ENCODE measurements at regions not wholly inside any gene's neighbourhood (a gene's known extent, or its start where the extent isn't known, plus 50 kb on each side); places are given as distances from the start of the nearest gene placed in this dataset.

DNA sequence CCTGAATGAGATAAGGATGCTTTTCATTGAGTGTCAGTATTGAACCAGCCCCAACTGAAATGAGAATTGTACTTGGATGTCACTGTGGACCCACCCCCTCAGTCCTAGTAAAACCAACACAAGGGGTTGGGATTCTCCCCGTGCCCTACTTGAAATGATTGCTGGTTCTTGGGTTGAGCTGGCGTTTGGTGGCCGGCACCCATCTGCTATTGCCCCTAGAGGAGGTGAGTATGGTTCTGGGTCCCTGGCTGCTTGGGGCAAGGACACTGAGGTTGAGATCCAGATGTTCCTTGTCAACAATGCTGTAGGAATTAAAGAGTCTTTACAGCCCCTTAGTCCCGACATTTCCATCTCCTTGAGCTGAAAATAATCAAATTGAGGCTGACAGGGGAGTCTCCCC is 170.0 kb upstream of the ZNF32 start:
- no peak for DNase-seq (ENCODE audit: extremely low spot score)
- Histone ChIP-seq H3K27ac (ENCODE audit: low read depth) (no peak overlapping the region), H3K4me3 (ENCODE audit: low read depth, low read length) (no peak overlapping the region), H3K4me1 (ENCODE audit: insufficient read depth) (no peaks in the 10 kb centered on the region), H3K36me3 (ENCODE audit: insufficient read depth) (no peaks in the 10 kb centered on the region)
- WGBS: 92% methylated on average over 4 of the region's 4 CpGs

DNA sequence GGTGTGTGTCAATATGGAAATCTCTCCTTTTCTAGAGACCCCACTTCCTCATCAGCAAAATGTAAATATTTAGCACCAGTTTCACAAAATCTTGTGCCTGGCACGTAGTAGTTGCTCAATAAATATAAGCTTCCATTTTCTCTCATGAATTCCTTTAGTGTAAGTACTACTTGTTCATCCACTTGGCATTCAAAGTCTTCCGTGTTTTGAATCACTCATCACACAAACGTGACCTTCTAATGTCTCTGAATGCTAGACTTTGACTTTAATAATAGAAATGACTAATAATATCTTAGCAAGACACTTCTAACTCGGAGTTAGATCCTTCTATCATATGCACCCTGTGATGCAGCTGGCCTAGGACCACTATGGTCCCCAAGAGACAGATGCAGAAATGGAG is 168.7 kb upstream of the ZNF32 start:
- Histone ChIP-seq H3K36me3 (ENCODE audit: insufficient read depth) (no peaks in the 10 kb centered on the region), H3K27ac (ENCODE audit: low read depth) (no peak overlapping the region), H3K4me1 (ENCODE audit: insufficient read depth) (no peaks in the 10 kb centered on the region), H3K4me3 (ENCODE audit: low read depth, low read length) (no peak overlapping the region)
- DNase-seq (ENCODE audit: extremely low spot score): no peak
- WGBS: 77% methylated on average over 4 of the region's 4 CpGs

DNA sequence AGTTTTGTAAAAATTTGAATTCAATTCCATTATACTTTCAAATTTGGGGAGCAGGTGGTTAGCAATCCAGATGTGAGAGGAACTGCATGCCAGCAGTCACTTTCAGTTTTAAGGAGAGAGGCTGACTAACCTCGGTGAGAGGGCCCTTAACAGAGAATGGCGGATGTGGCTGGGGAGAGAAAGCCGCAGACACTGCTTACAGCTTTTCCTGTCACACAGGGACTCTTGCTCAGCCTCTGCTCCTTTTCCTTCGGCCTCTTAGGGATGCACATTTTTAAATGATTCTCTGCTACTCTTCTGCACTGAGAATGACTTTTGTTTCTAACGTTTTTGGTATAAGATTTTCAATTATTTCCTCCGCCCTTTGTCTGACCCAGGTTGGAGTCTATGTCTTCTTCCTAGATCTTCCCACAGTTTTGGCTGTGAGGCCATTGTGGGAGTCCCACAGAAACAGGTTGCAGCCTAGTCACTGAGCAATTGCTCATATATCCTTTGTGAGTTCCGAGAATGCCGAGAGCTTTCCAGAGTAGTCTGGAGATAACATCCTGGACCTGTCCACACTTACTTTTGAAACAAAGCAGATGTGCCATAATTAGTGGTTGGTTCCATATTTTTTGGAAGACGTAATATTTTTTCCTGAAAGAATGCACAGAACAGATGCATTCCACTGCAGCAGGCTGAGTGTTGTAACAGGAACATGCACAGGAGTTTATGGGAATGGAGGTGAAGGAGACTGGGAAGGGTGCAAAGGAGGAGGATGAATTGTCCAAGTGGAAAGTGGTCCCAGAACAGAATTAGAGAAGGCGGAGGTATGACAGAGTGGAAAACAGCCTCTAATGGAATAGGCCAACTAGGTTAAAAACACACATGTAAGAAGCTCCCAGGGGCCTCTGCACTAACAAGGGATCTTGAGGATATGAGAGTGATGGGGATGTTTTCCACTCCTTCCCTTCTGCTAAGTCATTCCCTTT is 168.0 kb upstream of the ZNF32 start:
- H3K4me1 ChIP-seq (ENCODE audit: insufficient read depth): no peaks in the 10 kb centered on the region
- H3K4me3 ChIP-seq (ENCODE audit: low read depth, low read length): no peak overlapping the region
- H3K36me3 ChIP-seq (ENCODE audit: insufficient read depth): no peaks in the 10 kb centered on the region
- peak; percentile 75 for DNase-seq (ENCODE audit: extremely low spot score)
- peak overlapping the region; percentile 2 for H3K27ac ChIP-seq (ENCODE audit: low read depth)
- 28% methylated on average over 10 of the region's 10 CpGs for WGBS

DNA sequence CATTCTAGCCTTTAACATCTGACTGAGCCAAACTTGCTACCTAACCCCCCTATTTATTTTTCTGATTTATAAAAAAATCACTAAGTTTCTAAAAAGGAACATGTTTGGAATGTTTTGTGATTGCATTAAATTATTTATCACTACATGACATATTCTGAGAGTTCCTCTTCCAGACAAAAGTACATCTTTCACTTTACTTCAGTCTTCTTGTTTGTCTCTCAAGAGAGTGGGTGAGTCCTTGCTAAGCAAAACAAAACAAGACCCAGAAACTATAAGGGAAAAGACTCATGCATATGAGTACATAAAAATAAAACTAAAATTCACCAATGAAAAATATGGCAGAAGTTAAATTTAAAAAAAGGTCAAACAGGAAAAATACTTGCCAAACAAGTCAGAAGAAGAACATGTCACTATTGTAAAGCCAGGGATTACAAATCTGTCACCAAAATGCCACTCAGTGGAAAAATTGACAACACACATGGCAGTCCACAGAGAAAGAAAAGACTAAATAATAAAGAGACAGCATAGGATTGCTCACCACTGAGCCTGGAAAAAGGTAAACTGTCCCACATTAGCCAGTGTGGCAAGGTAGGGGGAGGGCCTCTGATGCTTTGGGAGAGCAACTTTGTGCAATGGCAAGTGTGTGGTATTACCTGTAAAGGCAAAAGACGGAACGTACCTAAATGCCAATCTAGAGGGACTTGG is 166.7 kb upstream of the ZNF32 start:
- H3K27ac ChIP-seq (ENCODE audit: low read depth): no peak overlapping the region
- 99% methylated on average over 2 of the region's 2 CpGs for WGBS
- H3K4me1 ChIP-seq (ENCODE audit: insufficient read depth): no peaks in the 10 kb centered on the region
- no peaks in the 10 kb centered on the region for H3K36me3 ChIP-seq (ENCODE audit: insufficient read depth)
- DNase-seq (ENCODE audit: extremely low spot score): no peak
- no peak overlapping the region for H3K4me3 ChIP-seq (ENCODE audit: low read depth, low read length)

DNA sequence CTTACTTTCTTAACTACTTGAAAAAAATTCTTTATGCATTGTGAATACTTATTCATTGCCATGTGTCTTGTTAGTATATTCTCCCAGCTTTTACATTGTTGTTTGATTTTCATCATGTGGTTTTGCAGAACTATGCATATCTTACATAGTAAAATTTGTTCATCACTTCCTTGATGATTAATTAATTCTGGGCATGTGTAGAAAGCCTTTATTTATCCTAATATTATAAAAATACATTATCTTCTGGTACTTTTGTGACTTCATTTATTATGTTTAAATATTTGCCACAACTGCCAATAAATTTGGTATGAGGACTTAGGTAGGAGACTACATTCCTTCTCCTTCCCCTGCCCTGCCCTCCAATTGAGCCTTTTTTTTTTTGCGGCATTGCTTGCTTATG is 166.0 kb upstream of the ZNF32 start:
- Histone ChIP-seq H3K27ac (ENCODE audit: low read depth) (no peak overlapping the region), H3K36me3 (ENCODE audit: insufficient read depth) (no peaks in the 10 kb centered on the region), H3K4me1 (ENCODE audit: insufficient read depth) (no peaks in the 10 kb centered on the region), H3K4me3 (ENCODE audit: low read depth, low read length) (no peak overlapping the region)
- DNase-seq (ENCODE audit: extremely low spot score): no peak
- 100% methylated on average over 1 of the region's 1 CpG for WGBS

DNA sequence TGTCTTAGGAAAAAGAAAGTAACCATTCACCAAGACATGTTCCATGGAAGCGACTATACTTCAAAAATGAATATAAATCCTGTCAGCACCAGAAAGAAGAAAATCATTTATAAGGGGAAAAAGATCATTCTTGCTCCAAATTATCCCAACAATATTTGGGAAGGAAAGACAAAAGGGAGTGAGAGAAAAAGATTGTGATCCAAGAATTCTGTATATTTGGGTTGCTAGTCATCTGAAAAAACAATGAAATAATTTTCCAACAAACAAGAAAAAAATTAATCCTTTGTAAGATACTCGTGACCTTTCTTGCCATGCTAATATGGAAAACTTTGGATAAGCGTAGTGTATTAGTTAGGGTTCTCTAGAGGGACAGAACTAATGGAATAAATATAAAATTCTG is 163.2 kb upstream of the ZNF32 start:
- Histone ChIP-seq H3K27ac (ENCODE audit: low read depth) (no peak overlapping the region), H3K36me3 (ENCODE audit: insufficient read depth) (no peaks in the 10 kb centered on the region), H3K4me3 (ENCODE audit: low read depth, low read length) (no peak overlapping the region), H3K4me1 (ENCODE audit: insufficient read depth) (no peaks in the 10 kb centered on the region)
- WGBS: 81% methylated on average over 3 of the region's 3 CpGs
- no peak for DNase-seq (ENCODE audit: extremely low spot score)

DNA sequence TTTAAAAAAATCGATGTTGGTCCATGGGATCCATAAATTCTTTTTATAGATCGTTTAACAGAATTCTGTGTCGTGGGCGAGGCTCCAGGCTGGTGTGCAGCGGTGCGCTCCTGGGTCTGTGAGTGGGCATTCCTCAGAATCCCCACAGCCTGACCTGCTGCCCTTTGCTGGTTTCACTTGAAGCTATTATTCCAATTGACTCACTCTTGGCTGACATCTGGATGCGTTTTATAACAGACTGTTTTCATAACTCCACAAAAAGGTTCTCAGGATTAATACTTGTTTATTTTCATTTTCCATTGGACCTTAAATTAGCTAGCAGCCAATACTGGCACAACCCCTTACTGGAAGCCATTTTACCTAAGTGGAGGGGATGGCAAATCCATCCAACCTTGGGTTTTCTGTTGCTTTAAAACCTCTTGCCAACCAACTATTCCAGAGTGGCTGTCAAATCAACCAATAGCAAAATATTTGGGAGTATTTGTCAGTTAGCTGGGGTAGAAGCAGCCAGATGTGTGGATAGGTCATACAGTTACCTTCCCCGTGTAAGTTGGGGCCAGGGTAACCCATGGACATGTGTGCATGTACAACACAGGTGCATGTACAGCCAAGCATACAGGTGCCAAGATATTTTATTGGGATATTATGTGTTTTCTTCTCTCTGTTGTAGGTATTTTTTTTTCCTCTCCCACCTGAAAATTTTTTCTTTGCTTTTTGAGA is 160.7 kb upstream of the ZNF32 start:
- Histone ChIP-seq H3K4me1 (ENCODE audit: insufficient read depth) (no peaks in the 10 kb centered on the region), H3K27ac (ENCODE audit: low read depth) (no peak overlapping the region), H3K36me3 (ENCODE audit: insufficient read depth) (no peaks in the 10 kb centered on the region), H3K4me3 (ENCODE audit: low read depth, low read length) (no peak overlapping the region)
- WGBS: 68% methylated on average over 8 of the region's 8 CpGs
- DNase-seq (ENCODE audit: extremely low spot score): no peak

DNA sequence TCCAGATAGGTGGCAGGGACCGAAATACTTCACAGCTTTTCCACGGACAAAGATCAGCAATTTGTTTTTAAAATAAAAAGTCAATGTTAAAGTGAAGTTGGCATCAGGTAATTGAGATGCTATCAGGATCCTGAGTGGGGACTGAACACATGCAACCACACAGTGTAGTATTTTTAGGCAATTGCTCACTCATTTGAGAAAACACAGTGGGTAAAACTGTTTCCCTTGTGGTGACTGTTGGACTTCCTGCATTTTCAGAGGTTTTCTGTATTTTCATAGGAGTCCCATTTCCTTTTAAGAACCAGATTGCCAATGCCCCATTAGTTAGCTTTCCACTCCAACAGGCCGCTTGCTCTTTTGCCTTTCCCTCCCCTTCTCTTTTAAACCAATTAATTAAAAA is 159.5 kb upstream of the ZNF32 start:
- H3K4me3 ChIP-seq (ENCODE audit: low read depth, low read length): no peak overlapping the region
- H3K27ac ChIP-seq (ENCODE audit: low read depth): no peak overlapping the region
- no peak for DNase-seq (ENCODE audit: extremely low spot score)
- no peaks in the 10 kb centered on the region for H3K4me1 ChIP-seq (ENCODE audit: insufficient read depth)
- H3K36me3 ChIP-seq (ENCODE audit: insufficient read depth): no peaks in the 10 kb centered on the region
- WGBS: 93% methylated on average over 3 of the region's 3 CpGs

DNA sequence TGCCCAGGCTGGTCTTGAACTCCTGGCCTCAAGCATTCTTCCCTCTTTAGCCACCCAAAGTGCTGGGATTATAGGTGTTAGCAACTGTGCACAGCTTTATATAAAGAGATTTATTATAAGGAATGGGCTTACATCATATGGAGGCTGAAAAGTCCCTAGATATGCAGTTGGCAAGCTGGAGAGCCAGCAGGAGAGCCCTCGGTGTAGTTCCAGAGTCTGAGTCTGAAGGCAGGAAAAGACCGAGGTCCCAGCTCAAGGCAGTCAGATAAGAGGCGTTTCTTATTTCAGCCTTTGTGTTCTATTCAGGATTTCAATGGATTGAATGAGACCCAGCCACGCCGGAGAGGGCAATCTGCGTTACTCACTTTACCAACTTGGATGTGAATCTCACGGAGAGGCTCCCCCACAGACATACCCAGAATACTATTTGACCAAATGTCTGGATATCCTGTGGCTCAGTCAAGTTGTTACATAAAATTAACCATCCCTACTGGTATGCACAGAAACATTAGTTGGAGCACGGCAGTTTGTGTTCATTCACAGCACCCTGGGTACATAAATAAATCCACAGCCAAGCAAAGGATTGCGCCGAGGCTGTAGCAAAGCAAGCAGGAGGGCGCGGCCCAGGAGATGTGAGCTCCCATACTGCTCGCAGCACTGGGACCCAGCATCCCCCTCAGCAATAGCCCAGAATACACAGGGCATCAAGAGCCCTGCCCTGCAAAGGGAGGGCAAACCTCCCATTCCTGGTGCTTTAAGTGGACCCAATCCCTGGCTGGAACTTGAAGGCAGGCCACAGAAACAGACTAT is 158.4 kb upstream of the ZNF32 start:
- 88% methylated on average over 13 of the region's 13 CpGs for WGBS
- no peak overlapping the region for H3K27ac ChIP-seq (ENCODE audit: low read depth)
- H3K36me3 ChIP-seq (ENCODE audit: insufficient read depth): no peaks in the 10 kb centered on the region
- no peak for DNase-seq (ENCODE audit: extremely low spot score)
- H3K4me3 ChIP-seq (ENCODE audit: low read depth, low read length): no peak overlapping the region
- H3K4me1 ChIP-seq (ENCODE audit: insufficient read depth): no peaks in the 10 kb centered on the region

DNA sequence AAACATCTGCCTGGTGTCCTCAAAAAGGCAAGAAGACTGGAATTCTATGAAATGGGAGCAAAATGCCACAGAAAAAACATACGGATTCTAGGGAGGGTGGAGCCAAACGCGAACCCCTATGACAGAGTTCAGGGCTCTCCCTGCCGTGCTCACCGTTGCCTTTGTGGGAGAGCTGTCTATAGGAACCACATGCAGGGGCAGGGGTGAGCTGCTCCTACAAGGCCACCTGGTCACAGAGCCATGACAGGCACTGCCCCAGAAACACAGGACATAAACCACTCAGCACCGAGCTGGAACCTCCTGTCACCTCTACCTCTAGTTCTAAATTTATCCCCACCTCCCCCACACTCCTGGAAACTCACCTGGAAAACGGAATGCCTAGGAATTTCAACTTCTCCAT is 155.1 kb upstream of the ZNF32 start:
- H3K27ac ChIP-seq (ENCODE audit: low read depth): no peak overlapping the region
- 85% methylated on average over 7 of the region's 7 CpGs for WGBS
- DNase-seq (ENCODE audit: extremely low spot score): no peak

DNA sequence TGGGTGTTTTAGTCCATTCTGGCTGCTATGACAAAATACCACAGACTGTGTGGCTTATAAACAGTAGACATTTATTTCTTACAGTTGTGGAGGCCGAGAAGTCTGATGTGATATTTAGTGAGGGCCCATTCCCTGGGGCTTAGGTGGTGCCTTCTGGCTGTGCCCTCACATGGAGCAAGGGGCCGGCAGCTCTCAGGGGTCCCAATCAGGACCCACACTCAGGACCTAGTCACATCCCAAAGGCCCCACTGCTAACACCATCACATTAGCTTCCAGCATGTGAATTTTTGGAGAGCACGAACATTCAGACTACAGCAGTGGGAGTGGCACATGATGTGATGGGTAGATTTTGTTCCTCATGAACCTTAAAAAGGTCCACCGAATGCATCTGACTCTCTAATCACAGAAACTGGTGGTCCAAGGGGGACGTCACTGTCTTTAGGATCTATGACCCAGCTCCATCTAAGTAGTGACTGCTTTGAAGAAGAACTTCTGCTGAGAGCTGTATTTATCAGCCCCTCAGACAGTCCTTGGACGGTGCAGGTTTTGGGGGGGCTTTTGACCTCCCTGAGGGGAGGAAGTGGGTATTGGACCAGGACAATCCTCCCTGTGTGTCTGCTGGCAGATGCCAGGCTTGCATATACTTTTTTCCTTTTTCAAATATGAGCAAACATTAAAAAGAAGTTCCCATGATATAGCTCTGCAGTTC is 154.5 kb upstream of the ZNF32 start:
- no peak overlapping the region for H3K4me3 ChIP-seq (ENCODE audit: low read depth, low read length)
- H3K4me1 ChIP-seq (ENCODE audit: insufficient read depth): no peaks in the 10 kb centered on the region
- H3K36me3 ChIP-seq (ENCODE audit: insufficient read depth): no peaks in the 10 kb centered on the region
- WGBS: 95% methylated on average over 6 of the region's 6 CpGs
- no peak overlapping the region for H3K27ac ChIP-seq (ENCODE audit: low read depth)
- no peak for DNase-seq (ENCODE audit: extremely low spot score)

More for the DNA sequence above, 155.1 kb upstream of the ZNF32 start:
- Histone ChIP-seq H3K4me1 (ENCODE audit: insufficient read depth) (no peaks in the 10 kb centered on the region), H3K4me3 (ENCODE audit: low read depth, low read length) (no peak overlapping the region), H3K36me3 (ENCODE audit: insufficient read depth) (no peaks in the 10 kb centered on the region)

DNA sequence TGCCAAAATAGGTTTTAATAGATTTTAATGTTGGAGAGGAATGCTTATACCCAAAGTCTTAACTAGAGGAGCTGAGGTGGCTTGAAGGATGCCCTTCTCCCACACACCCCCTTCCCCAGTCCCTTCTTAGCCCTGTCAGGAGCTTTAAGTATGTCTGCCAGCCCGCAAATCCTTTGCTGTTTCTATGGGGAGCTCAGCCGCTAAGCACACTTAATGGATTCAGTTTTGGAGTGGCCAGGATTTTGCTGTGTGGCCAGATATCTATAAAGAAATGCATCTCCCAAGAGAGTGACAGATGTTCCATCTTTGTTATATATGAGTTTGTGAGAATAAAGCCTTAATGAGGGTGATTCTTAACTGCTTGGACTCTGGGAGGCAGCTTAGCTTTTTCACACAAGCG is 152.9 kb upstream of the ZNF32 start:
- Histone ChIP-seq H3K4me3 (ENCODE audit: low read depth, low read length) (no peak overlapping the region), H3K27ac (ENCODE audit: low read depth) (no peak overlapping the region), H3K4me1 (ENCODE audit: insufficient read depth) (no peaks in the 10 kb centered on the region), H3K36me3 (ENCODE audit: insufficient read depth) (no peaks in the 10 kb centered on the region)
- DNase-seq (ENCODE audit: extremely low spot score): no peak
- WGBS: 93% methylated on average over 3 of the region's 3 CpGs

DNA sequence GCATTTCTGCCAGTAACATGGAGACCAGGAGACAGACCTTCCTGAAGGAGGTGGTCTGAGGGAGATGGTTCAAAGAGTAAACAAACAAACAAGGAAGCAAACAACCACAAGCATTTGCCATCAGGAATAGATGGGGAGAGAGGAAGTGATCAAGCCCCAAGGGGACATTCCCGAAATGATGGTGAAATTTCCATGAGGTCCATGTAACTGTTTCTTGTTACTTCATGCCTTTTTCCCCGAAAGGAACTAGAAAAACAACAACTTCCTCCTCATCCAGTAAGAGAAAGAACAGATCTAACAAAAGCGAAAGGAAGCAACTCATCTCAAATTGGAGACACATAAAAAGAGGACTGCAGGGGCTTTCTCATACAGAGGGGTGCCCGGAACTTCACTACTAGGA is 152.5 kb upstream of the ZNF32 start:
- H3K4me3 ChIP-seq (ENCODE audit: low read depth, low read length): no peak overlapping the region
- no peak overlapping the region for H3K27ac ChIP-seq (ENCODE audit: low read depth)
- H3K36me3 ChIP-seq (ENCODE audit: insufficient read depth): no peaks in the 10 kb centered on the region
- no peak for DNase-seq (ENCODE audit: extremely low spot score)
- 84% methylated on average over 4 of the region's 4 CpGs for WGBS
- no peaks in the 10 kb centered on the region for H3K4me1 ChIP-seq (ENCODE audit: insufficient read depth)
